ENCODE measurements at regions not wholly inside any gene's neighbourhood (a gene's known extent, or its start where the extent isn't known, plus 50 kb on each side); places are given as distances from the start of the nearest gene placed in this dataset.
A peak's percentile ranks its signal among the peaks of the same experiment; 100 is the strongest.

DNA sequence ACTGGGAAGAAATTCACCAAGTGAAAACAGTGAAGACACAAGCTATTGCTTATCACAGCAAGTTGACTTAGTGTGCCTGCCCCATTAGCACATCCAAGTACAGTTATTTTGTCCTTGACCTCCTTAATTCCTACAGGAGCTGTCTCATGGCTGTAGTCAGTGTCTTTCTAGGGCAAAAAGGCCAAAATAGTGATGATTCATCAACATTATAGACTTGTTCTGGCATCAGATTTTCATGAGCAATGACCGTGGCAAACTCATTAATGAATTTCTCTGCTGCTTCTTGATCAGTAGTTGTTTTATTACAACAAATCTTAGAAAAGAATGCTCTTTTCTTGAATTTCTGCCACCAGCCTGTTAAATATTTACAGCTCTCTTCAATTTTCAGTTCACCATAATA lies 1169.3 kb upstream of the DDX18 start:
- DNase-seq = no peak

DNA sequence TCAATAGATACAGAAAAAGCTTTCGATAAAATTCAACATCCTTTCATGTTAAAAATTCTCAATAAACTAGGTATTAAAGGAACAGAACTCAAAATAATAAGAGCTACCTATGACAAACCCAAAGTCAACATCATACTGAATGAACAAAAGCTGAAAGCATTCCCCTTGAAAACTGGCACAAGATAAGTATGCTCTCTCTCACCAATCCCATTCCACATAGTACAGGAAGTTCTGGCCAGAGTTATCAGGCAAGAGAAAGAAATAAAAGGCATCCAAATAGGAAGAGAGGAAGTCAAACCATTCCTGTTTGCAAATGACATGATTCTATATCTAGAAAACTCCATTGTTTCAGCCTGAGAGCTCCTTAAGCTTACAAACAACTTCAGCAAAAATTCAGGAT lies 1145.8 kb upstream of the DDX18 start:
- DNase-seq = no peak

DNA sequence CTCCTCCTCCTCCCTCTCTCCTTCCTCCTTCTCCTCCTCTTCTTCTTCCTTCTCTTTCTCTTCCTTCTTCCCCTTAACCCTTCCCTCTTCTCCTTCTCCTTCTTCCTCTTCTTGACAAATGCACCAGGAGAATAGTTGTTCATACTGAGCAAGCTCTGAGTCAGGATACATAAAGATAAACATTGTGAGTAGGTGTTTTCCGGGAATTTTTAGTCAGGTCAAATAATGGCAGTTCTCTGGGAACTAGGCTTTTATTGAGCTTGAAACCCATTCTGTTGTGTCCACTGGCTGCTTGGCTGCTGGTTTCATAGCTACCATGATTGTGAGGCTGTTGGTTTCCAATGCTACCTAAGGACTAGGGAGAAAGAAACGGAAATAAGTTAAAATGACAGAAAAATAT lies 1144.7 kb upstream of the DDX18 start:
- no peak for DNase-seq

DNA sequence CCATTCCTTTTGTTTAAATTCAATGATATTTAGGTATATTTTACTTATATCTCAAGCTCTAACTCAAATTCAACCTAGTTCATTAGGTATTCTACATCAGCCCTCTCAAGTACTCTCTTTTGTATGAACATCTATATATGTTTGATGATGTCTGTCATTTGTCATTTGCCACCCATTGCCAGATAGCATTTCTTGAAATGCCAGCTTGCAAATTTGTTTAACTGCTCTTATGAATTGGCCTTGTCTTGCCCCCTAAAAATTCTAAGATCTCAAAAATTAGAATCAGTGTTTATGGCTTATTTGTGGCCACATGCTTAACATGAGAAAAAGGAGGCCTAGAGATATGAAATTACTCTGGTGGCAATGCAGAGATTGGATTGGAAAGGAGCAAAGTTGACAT lies 1140.3 kb upstream of the DDX18 start:
- no peak for DNase-seq

DNA sequence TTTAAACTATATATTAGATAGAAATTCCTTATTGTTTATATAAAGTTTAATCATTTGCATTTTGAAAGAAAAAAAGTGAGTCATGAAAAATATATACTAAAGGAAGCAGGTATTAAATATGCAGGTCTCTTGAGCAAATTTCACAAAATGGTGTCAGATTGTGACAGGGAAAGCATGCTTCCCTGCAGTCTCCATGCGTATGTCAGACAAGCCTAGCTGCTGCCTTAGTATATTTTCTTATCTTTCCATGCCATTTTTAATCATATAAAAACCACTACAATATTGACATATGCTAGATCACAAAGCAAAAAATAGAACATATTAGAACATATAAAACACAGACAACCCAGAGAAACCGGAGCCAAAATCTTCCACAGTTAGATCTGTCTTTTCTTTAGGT lies 1137.7 kb upstream of the DDX18 start:
- DNase-seq = no peak

DNA sequence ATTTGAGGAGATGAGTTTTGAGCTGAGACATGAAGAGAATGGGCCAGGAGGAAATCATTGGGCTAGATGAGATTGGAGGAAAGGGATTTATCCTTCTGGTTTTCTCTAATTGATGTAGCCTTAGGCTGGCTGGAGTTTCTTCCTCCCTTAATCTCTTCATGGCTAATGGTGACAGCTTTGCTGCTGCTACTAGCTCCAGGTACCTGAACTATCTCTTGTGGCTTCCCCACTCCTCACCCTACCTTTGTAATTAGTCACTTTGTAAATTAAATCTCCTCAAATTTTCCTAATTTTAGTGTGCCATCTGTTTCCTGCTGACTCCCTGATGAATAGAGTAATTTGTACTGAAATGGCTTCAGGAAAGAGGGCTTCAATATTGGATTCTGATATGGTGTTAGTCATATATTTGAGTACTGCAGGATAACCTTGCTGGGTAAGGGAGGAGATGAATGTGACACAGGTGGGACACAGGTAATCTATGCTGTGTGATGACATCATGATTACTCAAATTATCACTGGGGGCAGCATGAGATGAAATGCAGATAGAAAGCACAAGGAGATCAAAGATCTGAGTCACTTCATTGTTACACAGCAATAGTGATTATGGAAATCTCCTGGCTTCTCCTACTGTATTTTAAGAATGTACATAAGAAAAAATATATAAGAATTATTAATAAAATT lies 1134.1 kb upstream of the DDX18 start:
- DNase-seq = no peak

DNA sequence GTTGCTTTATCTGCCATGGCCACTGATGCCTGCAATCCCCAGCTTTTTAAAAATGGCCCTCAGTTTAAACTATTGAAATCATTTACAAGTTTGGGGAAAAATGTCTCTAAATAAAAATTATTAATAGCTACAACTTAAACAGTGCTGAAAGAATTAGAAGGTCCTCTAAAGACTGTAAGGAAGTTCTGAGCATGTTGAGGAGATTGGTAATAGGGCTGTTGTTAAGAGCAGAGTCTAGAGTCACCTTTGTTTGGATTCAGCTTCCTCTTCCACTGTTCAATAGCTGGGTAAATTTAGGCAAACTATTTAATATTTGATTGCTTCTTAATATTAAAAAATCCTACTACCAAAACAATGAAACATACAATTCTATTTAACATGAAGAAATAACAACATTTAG lies 1127.1 kb upstream of the DDX18 start:
- DNase-seq = no peak

DNA sequence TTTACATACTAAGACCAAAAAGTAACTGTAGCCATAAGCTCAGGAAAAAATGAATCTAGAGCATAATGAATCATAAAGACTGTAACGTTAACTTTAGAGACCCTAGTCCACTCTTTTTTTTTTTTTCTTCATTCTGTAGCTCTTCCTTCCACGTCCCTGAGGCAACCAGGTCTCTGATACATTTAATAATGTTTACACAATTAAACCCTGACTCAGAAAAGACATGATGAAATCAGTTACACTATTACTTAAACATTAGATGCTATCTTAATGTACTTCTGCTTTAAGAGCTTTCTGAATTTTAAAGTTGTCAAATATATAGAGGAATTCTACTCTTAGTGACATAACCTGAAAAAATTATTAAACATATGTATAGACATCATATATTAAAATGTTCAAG lies 1121.5 kb upstream of the DDX18 start:
- no peak for DNase-seq

DNA sequence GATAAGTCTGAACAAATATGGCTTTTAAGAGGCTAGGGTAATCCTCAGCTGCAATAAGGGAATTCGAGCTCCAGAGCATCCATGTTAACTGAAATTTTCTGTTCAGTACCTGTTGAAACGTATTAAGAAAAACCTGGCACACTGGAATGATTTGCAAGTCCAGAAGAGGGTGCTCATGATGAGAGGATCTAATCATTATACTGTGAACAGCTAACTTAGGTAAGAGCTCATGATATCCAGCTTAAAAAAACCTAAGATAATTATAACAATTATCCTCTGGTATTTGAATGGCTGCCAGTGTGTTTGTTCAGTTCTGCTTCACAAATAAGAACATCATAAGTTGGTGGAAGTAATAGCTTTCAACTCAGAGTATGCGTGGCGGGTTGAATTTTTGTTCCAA lies 1118.3 kb upstream of the DDX18 start:
- peak; percentile 4 to 29 for DNase-seq

DNA sequence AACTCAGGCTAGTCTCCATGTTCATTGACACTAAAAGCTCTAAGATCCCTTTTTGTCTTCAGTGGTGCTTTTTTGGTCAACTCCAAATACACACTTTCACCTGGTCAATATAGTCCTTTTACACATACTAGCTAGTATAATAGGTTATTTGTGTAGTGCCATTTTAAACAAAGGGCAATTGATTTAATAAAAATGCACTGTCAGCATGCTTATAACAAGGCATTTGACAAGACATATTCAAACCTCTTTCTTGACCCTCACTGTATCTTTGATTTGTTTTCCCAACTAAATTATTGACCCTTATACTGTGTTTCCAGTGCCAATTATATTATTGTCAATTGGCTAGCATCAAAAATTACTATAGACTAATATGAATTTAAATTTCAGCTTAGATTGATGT lies 1117.6 kb upstream of the DDX18 start:
- DNase-seq = no peak

DNA sequence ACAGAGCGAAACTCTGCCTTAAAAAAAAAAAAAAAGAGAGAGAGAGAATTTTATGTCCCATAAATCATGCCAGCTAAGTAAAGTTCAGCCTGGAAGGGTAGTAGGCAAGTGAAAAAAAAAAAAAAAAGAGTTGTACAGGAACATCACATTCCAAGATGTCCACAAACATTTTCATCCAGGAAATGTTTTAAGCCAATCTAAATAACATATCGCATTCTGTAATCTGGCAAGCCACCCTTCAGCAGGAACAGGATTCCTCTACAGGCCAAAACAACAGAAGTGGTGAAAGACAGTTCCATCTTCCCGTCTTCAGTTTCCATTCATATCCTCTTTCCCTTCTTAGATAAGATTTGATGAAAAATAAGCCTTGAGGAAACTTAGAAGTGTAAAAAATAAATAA lies 1108.1 kb upstream of the DDX18 start:
- DNase-seq = no peak

DNA sequence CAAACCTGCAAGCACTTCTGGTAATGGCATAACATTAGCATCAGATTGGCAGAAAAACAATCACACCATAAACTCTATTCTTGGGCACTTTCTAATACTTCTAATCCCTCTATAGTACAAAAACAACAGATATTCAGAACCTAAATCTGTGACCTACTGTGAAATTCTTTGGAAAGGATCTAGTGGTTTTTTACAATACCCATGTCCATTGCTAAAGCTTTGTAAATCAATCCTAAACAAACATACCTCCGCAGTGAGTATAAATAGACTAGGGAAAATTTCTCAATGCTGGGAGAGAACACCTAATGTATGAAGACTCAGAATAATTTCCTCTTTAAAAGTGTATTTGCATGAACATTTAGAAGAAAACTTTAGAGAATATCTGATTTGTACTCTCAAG lies 1098.5 kb upstream of the DDX18 start:
- no peak for DNase-seq

DNA sequence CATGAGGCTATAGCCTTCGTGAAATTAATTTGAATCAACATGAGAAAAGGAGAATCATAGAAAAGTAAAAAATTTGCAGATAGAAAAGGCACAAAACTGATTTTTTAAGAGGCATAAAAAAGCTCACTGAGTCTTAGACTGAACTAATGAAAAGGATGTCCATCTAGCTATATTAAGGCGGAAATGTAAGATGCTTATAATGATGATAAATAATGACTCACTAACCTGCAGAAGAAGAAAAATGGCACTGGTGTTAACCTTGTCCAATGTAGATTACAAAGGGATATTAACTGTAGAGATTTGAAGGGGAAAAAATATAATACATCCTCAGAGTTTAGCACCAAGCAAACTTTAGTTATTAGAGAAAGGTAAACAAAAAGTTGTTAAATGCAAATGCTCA lies 1098.0 kb upstream of the DDX18 start:
- DNase-seq = no peak

DNA sequence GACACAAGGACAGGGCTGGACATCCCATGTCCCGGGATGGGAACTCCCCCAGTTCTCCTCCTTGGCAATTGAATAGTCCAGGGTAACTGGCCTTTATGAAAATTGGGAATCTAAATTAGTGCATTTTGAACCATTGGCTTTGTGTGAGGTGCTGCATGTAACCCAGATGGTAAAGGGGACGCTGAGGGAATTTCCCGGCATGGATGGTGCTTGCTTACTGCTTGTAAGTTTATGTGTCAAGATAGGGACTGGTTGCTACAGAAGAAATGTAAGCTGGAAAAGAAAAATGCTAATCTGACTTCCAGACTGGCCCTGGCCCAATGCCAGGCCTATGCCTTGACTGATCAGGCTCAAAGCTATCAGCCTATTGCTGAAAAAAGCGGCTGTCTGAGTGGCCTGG lies 1096.7 kb upstream of the DDX18 start:
- no peak for DNase-seq

DNA sequence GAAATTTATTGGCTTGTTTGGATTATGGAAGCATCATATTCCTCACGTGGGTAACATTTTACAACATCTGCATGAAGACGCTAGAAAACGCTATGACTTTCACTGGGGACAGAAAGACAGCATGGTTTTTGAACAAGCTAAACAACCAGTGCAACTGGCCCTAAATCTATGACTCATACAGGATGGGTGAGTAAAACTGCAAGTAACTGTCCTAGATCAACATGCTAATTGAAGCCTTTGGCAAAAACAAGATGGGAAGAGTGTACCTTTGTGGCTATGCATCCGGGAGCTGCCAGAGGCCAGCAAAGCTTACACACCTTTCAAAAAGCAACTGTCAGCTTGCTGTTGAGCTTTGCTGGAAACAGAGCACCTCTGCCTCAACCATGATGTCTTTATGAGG lies 1096.0 kb upstream of the DDX18 start:
- DNase-seq = no peak

DNA sequence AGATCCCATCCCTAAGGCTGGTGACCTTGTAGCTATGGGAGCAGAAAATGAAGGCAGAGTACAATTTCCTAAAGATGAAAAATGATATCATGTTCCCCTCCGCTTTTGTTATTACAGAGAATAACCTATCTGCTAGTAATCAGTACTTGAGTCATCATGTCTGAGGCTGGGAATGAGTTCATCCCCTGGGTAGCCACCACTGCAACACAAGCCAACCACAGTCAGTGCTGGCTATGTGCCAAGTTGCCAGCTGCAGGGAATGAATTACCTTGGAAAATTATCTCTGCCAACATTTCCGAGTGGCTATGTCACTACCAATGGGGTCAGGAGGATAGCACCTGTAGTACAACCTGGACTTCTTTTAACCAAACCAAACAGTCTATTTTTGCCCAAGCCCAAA lies 1094.7 kb upstream of the DDX18 start:
- peak in 1 of 2 experiments; percentile 19 for DNase-seq

DNA sequence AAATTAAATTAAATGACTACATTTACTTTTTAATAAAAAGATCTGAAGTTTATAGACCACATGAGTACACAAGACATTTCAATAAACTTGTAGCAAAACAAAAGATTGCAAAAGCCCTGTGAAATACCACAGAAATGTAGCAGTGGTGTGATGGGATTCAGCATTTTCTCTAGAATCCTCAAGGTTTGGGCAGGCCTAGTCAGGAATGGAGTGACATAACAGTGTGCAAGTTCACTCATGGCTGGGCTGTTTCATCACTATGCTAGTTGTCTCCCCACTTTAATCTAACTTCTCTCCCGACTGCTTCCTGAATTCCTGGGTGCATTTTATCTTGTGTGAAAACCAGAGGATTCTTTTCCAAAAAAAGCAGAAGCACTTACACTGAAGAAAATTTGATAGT lies 1089.9 kb upstream of the DDX18 start:
- no peak for DNase-seq

DNA sequence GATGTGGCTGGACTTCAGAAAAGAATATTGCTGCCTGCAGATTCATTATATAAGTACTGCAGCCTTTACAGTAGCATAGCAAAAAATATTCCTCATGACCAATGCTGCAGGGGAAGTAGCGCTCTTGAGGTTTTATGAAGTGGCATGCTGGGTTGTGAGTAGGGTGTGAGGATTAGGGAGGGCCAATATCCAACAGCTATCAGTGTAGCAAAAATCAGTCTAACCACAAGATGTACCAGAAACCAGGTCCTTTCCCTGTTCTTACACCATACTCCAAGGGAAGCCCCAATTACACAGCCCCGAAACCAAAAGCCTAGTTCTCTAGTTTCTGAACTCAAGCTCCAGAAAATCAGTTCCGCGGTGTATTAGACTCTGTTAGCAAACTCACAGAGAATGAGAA lies 1082.2 kb upstream of the DDX18 start:
- DNase-seq = no peak

DNA sequence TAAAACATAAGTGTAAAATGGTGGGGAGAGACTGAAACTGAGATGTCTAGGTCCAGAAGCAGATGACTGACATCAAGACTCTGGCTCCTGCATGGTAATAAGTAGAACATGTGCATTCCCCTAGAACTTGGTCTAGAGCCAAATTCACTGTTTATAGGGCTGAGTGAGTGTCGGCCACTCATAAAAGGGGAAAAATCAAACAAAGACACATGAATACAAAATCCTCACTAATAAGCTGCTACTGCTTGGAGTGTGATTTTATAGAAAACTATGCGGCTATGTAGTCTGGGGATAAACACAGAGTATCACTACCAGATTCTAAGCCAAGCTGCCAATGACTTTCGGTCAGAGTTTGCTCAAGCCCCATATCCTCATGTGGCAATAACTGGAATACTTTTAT lies 1080.8 kb upstream of the DDX18 start:
- DNase-seq = no peak

DNA sequence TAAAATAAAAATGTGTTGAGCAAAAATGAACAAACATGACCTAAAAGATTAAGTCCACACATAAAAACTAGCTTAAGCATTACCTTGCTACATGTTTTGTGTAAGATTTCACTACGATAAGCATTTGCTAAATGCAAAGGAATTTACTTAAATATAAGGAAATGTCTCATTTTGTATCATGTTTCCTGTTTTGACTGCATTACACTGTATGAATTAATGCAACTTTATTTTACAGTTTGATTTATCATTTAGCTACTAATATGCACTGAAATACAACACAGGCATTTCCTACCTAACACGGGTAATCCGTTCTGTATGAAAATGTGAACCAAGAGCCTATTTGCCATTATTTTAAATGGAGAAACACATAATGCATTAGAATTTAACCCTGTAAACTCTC lies 1076.5 kb upstream of the DDX18 start:
- no peak for DNase-seq

DNA sequence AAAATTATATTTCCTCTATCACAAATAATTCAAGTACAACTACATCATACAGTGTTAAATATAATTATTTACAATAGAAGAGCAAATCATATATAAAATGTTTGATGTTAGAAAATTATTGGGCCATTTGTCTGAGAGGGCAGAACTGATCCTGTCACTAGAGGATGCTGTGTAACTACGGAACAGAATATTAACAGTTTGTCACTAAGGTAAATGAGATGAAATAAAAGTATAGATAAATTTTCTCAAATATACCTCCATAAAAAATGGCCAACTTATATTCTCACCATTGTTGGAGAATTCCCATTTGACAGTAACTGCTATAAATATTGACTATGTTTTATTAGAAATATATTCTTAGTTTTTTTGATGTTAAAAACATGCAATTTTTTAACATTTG lies 1067.4 kb upstream of the DDX18 start:
- peak in 1 of 2 experiments; percentile 29 for DNase-seq

DNA sequence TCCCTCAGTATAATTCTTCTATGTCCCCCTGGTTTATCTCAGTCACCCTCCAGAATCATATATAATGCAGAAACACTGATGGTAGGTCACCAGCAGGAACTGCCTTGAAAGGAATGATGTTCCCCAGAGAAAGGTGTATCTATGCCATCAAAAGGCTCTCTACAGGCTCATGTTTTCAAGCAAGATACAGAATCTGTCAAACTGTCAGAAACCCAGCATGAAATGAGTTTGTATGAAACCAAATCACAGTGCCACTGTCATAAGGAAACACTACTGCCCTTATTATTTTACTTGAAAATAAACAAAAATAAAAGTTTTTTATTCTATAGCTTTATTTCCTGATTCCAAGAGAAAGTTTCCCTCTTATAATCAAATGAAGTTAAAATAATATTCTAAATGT lies 1064.5 kb upstream of the DDX18 start:
- no peak for DNase-seq

DNA sequence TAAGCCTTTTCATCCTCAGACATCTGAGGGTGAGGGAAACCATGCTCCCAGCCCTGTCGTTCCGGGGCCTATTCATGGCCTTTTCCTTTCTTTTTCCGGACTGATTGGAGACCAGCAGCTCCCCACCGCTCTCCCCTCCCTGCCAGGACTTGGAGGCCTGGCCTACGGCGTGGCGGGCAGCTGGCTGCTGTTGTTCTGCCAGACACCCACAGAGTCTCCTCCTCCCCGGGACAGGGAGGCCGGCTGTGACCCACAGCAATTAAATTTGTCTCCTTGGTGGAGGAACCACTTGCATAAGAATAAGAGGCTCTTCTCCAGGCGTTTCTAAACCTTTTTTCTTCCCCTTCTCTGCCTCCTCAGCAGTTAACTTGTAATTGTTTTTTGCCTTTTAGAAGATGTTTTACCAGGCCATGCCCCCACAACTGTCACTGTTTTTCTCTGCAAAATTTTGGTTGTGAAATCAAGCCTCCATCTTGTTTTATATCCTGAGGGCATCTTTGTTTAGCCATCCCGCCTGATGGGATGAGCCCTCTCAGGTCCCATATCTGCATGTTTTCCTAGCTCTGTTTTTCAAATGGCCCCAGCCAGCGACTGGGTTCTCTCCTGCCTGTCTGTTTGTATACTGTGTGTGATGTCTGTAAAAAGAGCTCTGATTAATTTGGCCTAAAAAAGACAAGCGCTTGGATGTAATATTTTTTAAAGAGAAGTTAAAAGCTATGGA lies 1060.0 kb upstream of the DDX18 start:
- DNase-seq = no peak

DNA sequence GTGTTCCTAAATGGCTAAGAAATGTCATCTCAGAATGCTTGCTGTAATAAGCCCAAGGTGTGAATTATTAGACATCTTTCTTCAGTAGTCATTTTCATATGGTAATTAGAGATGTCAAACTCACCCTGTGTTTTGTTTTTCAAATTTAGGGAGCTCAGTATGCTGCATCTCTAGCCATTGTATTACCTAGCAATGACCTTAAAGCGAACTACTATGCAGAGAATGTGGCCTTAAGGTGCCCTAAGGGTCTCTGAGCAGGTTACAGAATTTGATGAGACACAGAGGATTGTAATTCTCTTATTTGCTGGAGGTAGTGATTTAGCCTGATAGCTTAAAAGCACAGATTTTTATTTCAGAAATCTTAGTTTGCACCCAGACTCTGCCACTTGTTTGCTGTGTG lies 1052.6 kb upstream of the DDX18 start:
- no peak for DNase-seq

DNA sequence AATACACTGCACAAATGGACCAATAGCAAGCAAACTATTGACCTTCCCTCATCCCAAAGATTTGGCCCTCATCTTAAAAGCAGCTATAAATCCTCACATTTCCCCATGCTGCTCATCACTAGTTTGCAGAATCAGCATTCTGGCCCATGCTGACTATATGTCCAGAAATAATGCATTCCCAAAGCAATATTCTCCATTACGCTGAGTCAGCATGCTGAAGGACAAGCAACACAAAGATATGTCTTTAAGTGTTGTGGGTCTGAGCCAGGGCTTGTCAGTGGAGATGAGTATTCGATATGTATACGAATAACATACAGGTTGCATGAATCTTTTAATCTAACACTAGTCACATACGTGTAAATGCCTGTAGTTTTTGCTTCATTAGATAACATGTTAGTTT lies 1045.0 kb upstream of the DDX18 start:
- DNase-seq = no peak

Measured in NCI-H526 (cell line).